NOMO-1 treated with dmso at 0.1 percent for 144 hours (cell line): ENCODE measurements at regions not wholly inside any gene's neighbourhood (a gene's known extent, or its start where the extent isn't known, plus 50 kb on each side); places are given as distances from the start of the nearest gene placed in this dataset.

Experiments
- DNase-seq: peaks from one replicate; lab custom pipeline; 2025; ENCODE audit not compliant: unreplicated experiment; lab: John Stamatoyannopoulos, UW

- DNase-seq = no peak
Measured at GRCh38 chr2:231644426-231644825, 51.8 kb downstream of the TEX44 start.

- DNase-seq = no peak
Measured at GRCh38 chr2:231646476-231646875, 53.8 kb downstream of the TEX44 start.

- peak; percentile 44 for DNase-seq
Measured at GRCh38 chr2:231648579-231649174, 56.0 kb downstream of the TEX44 start.

GRCh38 chr2:231651561-231651960, 56.8 kb upstream of the PTMA start:
- DNase-seq = peak; percentile 37

- no peak for DNase-seq
Measured at GRCh38 chr2:231655488-231655887, 52.8 kb upstream of the PTMA start.

- DNase-seq = no peak
Measured at GRCh38 chr2:231655894-231656293, 52.4 kb upstream of the PTMA start.
